B cell (primary cell): ENCODE measurements at regions not wholly inside any gene's neighbourhood (a gene's known extent, or its start where the extent isn't known, plus 50 kb on each side); places are given as distances from the start of the nearest gene placed in this dataset.

Experiments
- ATAC-seq: fragments of 200-7000 bp; cut with Tn5 transposase; one replicate; pipeline ENCODE4 v1.10.0; 2021; ENCODE audit warnings: low read depth, mild to moderate bottlenecking, moderate number of reproducible peaks, moderate library complexity
- CTCF ChIA-PET: fragments of 350-600 bp; sonication (Branson Sonifier 250); formaldehyde crosslinking; loops from one replicate; lab custom pipeline; 2021; ENCODE audit warnings: antibody characterized with exemption, inconsistent platforms; lab: Charles Lee
- POLR2A ChIA-PET: fragments of 350-600 bp; sonication (Branson Sonifier 250); formaldehyde crosslinking; loops from one replicate; lab custom pipeline; 2021; ENCODE audit warnings: antibody characterized with exemption; lab: Charles Lee
- DNase-seq: peaks from one replicate; pipeline ENCODE4 v3.0.0; 2013
- H2AFZ ChIP-seq: 2 replicates; pipeline ENCODE4 v1.6.1; 2012; ENCODE audit warnings: mild to moderate bottlenecking, low read depth, low read length; ENCODE audit not compliant: insufficient read depth, poor library complexity, severe bottlenecking
- H3K27ac ChIP-seq, 2 donors: 1 replicate in 1 of 2; 2 replicates in 1 of 2; pipeline ENCODE4 v1.5.1; 2012 to 2013; ENCODE audit warnings: low read length in 2 of 2, mild to moderate bottlenecking in 2 of 2, moderate library complexity in 1 of 2
- H3K27me3 ChIP-seq, 4 experiments: fragments of 200-600 bp in 1 of 4; sonication (generic) in 1 of 4; replicated peaks in 1 of 4; 1 replicate in 2 of 4; 2 replicates in 2 of 4; pipeline versions ENCODE4 v1.6.1 to v1.7.0; 2013 to 2016; ENCODE audit warnings: low read length in 3 of 4, mild to moderate bottlenecking in 2 of 4, mixed read lengths in 1 of 4, moderate library complexity in 1 of 4; ENCODE audit not compliant: insufficient read depth in 4 of 4, control insufficient read depth in 3 of 4; ENCODE audit errors: control extremely low read depth in 1 of 4
- H3K36me3 ChIP-seq, 2 experiments: replicated peaks in 1 of 2; 1 replicate in 1 of 2; 2 replicates in 1 of 2; pipeline versions ENCODE4 v1.6.1 to v1.7.1; 2013; ENCODE audit warnings: low read length in 1 of 2; ENCODE audit not compliant: insufficient read depth in 2 of 2, control insufficient read depth in 1 of 2; ENCODE audit errors: control extremely low read depth in 1 of 2, extremely low read depth in 1 of 2
- H3K4me1 ChIP-seq, 2 donors: fragments of 200-600 bp in 1 of 2; sonication (generic) in 1 of 2; 1 replicate in 1 of 2; 2 replicates in 1 of 2; pipeline versions ENCODE4 v1.5.1 to v1.6.1; 2013 to 2017; ENCODE audit warnings: low read length in 2 of 2; ENCODE audit not compliant: control insufficient read depth in 2 of 2, insufficient read depth in 2 of 2
- H3K4me2 ChIP-seq: replicated peaks from 2 replicates; pipeline ENCODE3; 2012; ENCODE audit warnings: mild to moderate bottlenecking, low read depth, low read length; ENCODE audit not compliant: poor library complexity, severe bottlenecking
- H3K4me3 ChIP-seq, 5 experiments: fragments of 200-600 bp in 1 of 5; sonication (generic) in 1 of 5; 1 replicate in 3 of 5; 2 replicates in 2 of 5; pipeline versions ENCODE4 v1.5.1 to v1.7.0; 2011 to 2016; ENCODE audit warnings: low read length in 4 of 5, mild to moderate bottlenecking in 4 of 5, low read depth in 2 of 5, control low read depth in 1 of 5, moderate library complexity in 1 of 5; ENCODE audit not compliant: insufficient read depth in 1 of 5; ENCODE audit errors: control extremely low read depth in 1 of 5, extremely low read depth in 1 of 5
- H3K79me2 ChIP-seq: fragments of 200-600 bp; sonication (generic); one replicate; pipeline ENCODE4 v1.6.0; 2016; ENCODE audit warnings: low read length; ENCODE audit not compliant: control insufficient read depth, insufficient read depth
- H3K9ac ChIP-seq: fragments of 200-600 bp; sonication (generic); 2 replicates; pipeline ENCODE4 v1.6.1; 2017; ENCODE audit warnings: mild to moderate bottlenecking, low read length, moderate library complexity
- H3K9me3 ChIP-seq, 3 donors: one replicate each; pipeline versions ENCODE4 v1.6.1 to v1.7.1; 2013; ENCODE audit warnings: low read length in 2 of 3; ENCODE audit not compliant: control insufficient read depth in 2 of 3, insufficient read depth in 1 of 3; ENCODE audit errors: control extremely low read depth in 1 of 3
- H4K20me1 ChIP-seq: 2 replicates; pipeline ENCODE4 v1.6.0; 2012; ENCODE audit warnings: mild to moderate bottlenecking, low read length; ENCODE audit not compliant: insufficient read depth, control insufficient read depth, poor library complexity, severe bottlenecking
- H3K27ac Mint-ChIP-seq: one replicate; pipeline ENCODE4 v1.8.0; 2021; ENCODE audit warnings: mixed read lengths
- H3K27me3 Mint-ChIP-seq: one replicate; pipeline ENCODE4 v1.8.0; 2021; ENCODE audit warnings: mixed read lengths
- H3K4me1 Mint-ChIP-seq: one replicate; pipeline ENCODE4 v1.8.0; 2021; ENCODE audit warnings: mixed read lengths
- H3K4me3 Mint-ChIP-seq: one replicate; pipeline ENCODE4 v1.8.0; 2021; ENCODE audit warnings: mixed read lengths
- H3K9me3 Mint-ChIP-seq: one replicate; pipeline ENCODE4 v1.8.0; 2022; ENCODE audit warnings: mixed read lengths; ENCODE audit not compliant: insufficient read depth
- EZH2 ChIP-seq: IDR thresholded peaks from 2 replicates; pipeline ENCODE4 v1.6.1; 2012; ENCODE audit warnings: borderline replicate concordance, low read depth, mild to moderate bottlenecking, moderate library complexity, low read length; ENCODE audit not compliant: insufficient read depth, poor library complexity, severe bottlenecking
- WGBS: methylation state at CpG from one replicate; pipeline ENCODE4 v1.1.5; 2013; ENCODE audit warnings: missing lambda C conversion rate; ENCODE audit not compliant: insufficient coverage; 5-methylcytosine and 5-hydroxymethylcytosine counted together
- intact Hi-C: fragments of 100-400 bp; cut with micrococcal nuclease; formaldehyde crosslinking; loops from one replicate; pipeline ENCODE4 v1.10.0; 2022
- TF ChIP-seq, protein P1 (sequence below): fragments of 200-600 bp; IDR thresholded peaks from one replicate; pipeline ENCODE4 v1.8.0; 2022; ENCODE audit warnings: antibody characterized with exemption, mild to moderate bottlenecking

GRCh38 chr3:191982481-191982880, 521.5 kb downstream of the PYDC2 start:
- no peak overlapping the region for H3K27ac Mint-ChIP-seq
- no peak for TF ChIP-seq EZH2
- TF ChIP-seq, protein P1, sequence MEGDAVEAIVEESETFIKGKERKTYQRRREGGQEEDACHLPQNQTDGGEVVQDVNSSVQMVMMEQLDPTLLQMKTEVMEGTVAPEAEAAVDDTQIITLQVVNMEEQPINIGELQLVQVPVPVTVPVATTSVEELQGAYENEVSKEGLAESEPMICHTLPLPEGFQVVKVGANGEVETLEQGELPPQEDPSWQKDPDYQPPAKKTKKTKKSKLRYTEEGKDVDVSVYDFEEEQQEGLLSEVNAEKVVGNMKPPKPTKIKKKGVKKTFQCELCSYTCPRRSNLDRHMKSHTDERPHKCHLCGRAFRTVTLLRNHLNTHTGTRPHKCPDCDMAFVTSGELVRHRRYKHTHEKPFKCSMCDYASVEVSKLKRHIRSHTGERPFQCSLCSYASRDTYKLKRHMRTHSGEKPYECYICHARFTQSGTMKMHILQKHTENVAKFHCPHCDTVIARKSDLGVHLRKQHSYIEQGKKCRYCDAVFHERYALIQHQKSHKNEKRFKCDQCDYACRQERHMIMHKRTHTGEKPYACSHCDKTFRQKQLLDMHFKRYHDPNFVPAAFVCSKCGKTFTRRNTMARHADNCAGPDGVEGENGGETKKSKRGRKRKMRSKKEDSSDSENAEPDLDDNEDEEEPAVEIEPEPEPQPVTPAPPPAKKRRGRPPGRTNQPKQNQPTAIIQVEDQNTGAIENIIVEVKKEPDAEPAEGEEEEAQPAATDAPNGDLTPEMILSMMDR: no peak
- no CpG with 5 or more reads among the region's 3 CpGs for WGBS
- H3K27me3 Mint-ChIP-seq: no peaks in the 10 kb centered on the region
- peaks cover 0 to 3% (median 0%) of the 10 kb centered on the region in 3 donors for H3K9me3 ChIP-seq
- no peaks in the 10 kb centered on the region for H4K20me1 ChIP-seq
- POLR2A ChIA-PET: no interaction called here
- H3K4me3 ChIP-seq: no peak overlapping the region
- CTCF ChIA-PET: no interaction called here
- H3K4me3 Mint-ChIP-seq: no peak overlapping the region
- intact Hi-C loops: no loop called here
- no peak overlapping the region for H2AFZ ChIP-seq
- no peaks in the 10 kb centered on the region for H3K4me1 Mint-ChIP-seq
- no peaks in the 10 kb centered on the region for H3K79me2 ChIP-seq
- DNase-seq: no peak
- no peaks in the 10 kb centered on the region for H3K4me1 ChIP-seq
- H3K36me3 ChIP-seq: no peaks in the 10 kb centered on the region
- H3K9me3 Mint-ChIP-seq: peaks cover 9% of the 10 kb centered on the region
- H3K27me3 ChIP-seq: no peaks in the 10 kb centered on the region
- H3K9ac ChIP-seq: no peak overlapping the region
- H3K27ac ChIP-seq: no peak overlapping the region
- no peak overlapping the region for H3K4me2 ChIP-seq
- no peak for ATAC-seq

DNA sequence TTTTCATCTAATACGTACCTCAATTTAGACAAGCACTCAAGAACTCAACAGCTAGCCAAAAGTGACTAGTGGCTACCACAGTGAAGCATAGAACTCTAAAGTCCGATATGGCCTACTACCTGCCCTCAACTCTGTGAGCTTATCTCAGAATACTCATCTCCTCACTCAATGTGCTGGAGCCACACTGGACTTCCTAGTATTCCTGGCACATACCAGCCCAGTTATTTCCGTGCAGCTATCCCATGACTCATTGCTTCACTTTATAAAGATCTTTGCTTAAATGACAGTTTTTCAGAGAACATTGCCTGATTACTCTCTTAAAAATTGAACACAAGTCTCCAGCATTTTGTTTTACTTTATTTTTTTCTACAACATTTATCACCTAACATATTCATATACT, 524.7 kb downstream of the PYDC2 start:
- H3K4me3 ChIP-seq: no peak overlapping the region
- no peak overlapping the region for H3K9ac ChIP-seq
- WGBS: 100% methylated on average over 3 of the region's 3 CpGs
- ATAC-seq (no peak), DNase-seq (no peak)
- H3K4me1 ChIP-seq: no peaks in the 10 kb centered on the region
- CTCF ChIA-PET: no interaction called here
- Mint-ChIP-seq H3K4me3 (no peak overlapping the region), H3K27me3 (peaks cover 3% of the 10 kb centered on the region), H3K9me3 (no peaks in the 10 kb centered on the region), H3K4me1 (peaks cover 3% of the 10 kb centered on the region), H3K27ac (no peak overlapping the region)
- no peak overlapping the region for H3K4me2 ChIP-seq
- no peaks in the 10 kb centered on the region for H3K79me2 ChIP-seq
- H2AFZ ChIP-seq: no peak overlapping the region
- POLR2A ChIA-PET: no interaction called here
- no peaks in the 10 kb centered on the region for H3K36me3 ChIP-seq
- H3K27ac ChIP-seq: no peak overlapping the region
- TF ChIP-seq, protein P1: no peak
- TF ChIP-seq EZH2: no peak
- H4K20me1 ChIP-seq: no peaks in the 10 kb centered on the region
- no peaks in the 10 kb centered on the region for H3K27me3 ChIP-seq
- intact Hi-C loops: no loop called here
- no peaks in the 10 kb centered on the region for H3K9me3 ChIP-seq
